CD14-positive monocyte (primary cell): ENCODE measurements at regions not wholly inside any gene's neighbourhood (a gene's known extent, or its start where the extent isn't known, plus 50 kb on each side); places are given as distances from the start of the nearest gene placed in this dataset.
A peak's percentile ranks its signal among the peaks of the same experiment; 100 is the strongest.

ENCODE experiments used
- DNase-seq, 3 donors: peaks; one replicate each; pipeline ENCODE4 v3.0.0-alpha.2; 2011 to 2022
- H2AFZ ChIP-seq: 2 replicates; pipeline ENCODE4 v1.6.0; 2012; ENCODE audit warnings: mild to moderate bottlenecking, low read depth, low read length, inconsistent platforms; ENCODE audit not compliant: insufficient read depth, poor library complexity, severe bottlenecking
- H3K27ac ChIP-seq, 2 donors: 1 replicate in 1 of 2; 2 replicates in 1 of 2; pipeline ENCODE4 v1.5.1; 2012 to 2013; ENCODE audit warnings: low read length in 2 of 2, control low read depth in 1 of 2, inconsistent platforms in 1 of 2, low read depth in 1 of 2, mild to moderate bottlenecking in 1 of 2
- H3K27me3 ChIP-seq, 2 donors: one replicate each; pipeline versions ENCODE4 v1.6.0 to v1.6.1; 2011 to 2013; ENCODE audit warnings: low read length in 2 of 2; ENCODE audit not compliant: control insufficient read depth in 2 of 2, insufficient read depth in 2 of 2
- H3K36me3 ChIP-seq, 2 donors: replicated peaks in 1 of 2; 1 replicate in 1 of 2; 2 replicates in 1 of 2; pipeline versions ENCODE4 v1.5.1 to v1.6.1; 2012 to 2013; ENCODE audit warnings: low read length in 2 of 2, control low read depth in 1 of 2, inconsistent platforms in 1 of 2, mild to moderate bottlenecking in 1 of 2; ENCODE audit not compliant: insufficient read depth in 2 of 2, control insufficient read depth in 1 of 2
- H3K4me1 ChIP-seq, 2 donors: 1 replicate in 1 of 2; 2 replicates in 1 of 2; pipeline versions ENCODE4 v1.5.1 to v1.6.1; 2012 to 2013; ENCODE audit warnings: low read length in 2 of 2, control low read depth in 1 of 2, inconsistent platforms in 1 of 2, mild to moderate bottlenecking in 1 of 2, moderate library complexity in 1 of 2; ENCODE audit not compliant: insufficient read depth in 2 of 2, control insufficient read depth in 1 of 2
- H3K4me2 ChIP-seq: replicated peaks from 2 replicates; pipeline ENCODE3; 2012; ENCODE audit warnings: low read length, moderate library complexity, mild to moderate bottlenecking; ENCODE audit not compliant: poor library complexity, severe bottlenecking; ENCODE audit errors: extremely low read depth
- H3K4me3 ChIP-seq, 3 experiments: fragments of 200-600 bp in 1 of 3; sonication (generic) in 1 of 3; replicated peaks in 1 of 3; 1 replicate in 2 of 3; 2 replicates in 1 of 3; pipeline ENCODE4 v1.5.1; 2011 to 2013; ENCODE audit warnings: low read length in 3 of 3, mild to moderate bottlenecking in 3 of 3, control low read depth in 2 of 3, low read depth in 2 of 3, inconsistent platforms in 1 of 3, moderate library complexity in 1 of 3
- H3K79me2 ChIP-seq: 2 replicates; pipeline ENCODE4 v1.6.0; 2012; ENCODE audit warnings: mild to moderate bottlenecking, control low read depth, inconsistent platforms, low read length, moderate library complexity; ENCODE audit not compliant: insufficient read depth
- H3K9ac ChIP-seq: 2 replicates; pipeline ENCODE4 v1.6.0; 2017; ENCODE audit warnings: low read length, mild to moderate bottlenecking; ENCODE audit not compliant: insufficient read depth, poor library complexity, severe bottlenecking
- H3K9me3 ChIP-seq, 2 donors: replicated peaks in 1 of 2; 1 replicate in 1 of 2; 2 replicates in 1 of 2; pipeline versions ENCODE4 v1.5.1 to v1.6.1; 2012 to 2013; ENCODE audit warnings: low read length in 2 of 2, control low read depth in 1 of 2; ENCODE audit not compliant: control insufficient read depth in 1 of 2, insufficient read depth in 1 of 2
- H4K20me1 ChIP-seq: 2 replicates; pipeline ENCODE4 v1.6.0; 2012; ENCODE audit warnings: mild to moderate bottlenecking, low read length, control low read depth, moderate library complexity; ENCODE audit not compliant: insufficient read depth
- H3K27ac Mint-ChIP-seq, 7 donors: one replicate each; pipeline ENCODE4 v1.8.0; 2020; ENCODE audit warnings: mild to moderate bottlenecking in 7 of 7, mixed read lengths in 7 of 7, moderate library complexity in 6 of 7, inconsistent platforms in 2 of 7
- H3K27me3 Mint-ChIP-seq, 3 donors: one replicate each; pipeline ENCODE4 v1.8.0; 2021 to 2022; ENCODE audit warnings: low read depth in 3 of 3, mild to moderate bottlenecking in 3 of 3, mixed read lengths in 3 of 3, moderate library complexity in 3 of 3, inconsistent platforms in 1 of 3
- H3K36me3 Mint-ChIP-seq, 2 donors: one replicate each; pipeline ENCODE4 v1.8.0; 2020; ENCODE audit warnings: mixed read lengths in 2 of 2, inconsistent platforms in 1 of 2, mild to moderate bottlenecking in 1 of 2
- H3K4me1 Mint-ChIP-seq: one replicate; pipeline ENCODE4 v1.8.0; 2020; ENCODE audit warnings: mild to moderate bottlenecking, mixed read lengths
- H3K4me3 Mint-ChIP-seq, 2 donors: one replicate each; pipeline ENCODE4 v1.8.0; 2020; ENCODE audit warnings: mild to moderate bottlenecking in 2 of 2, mixed read lengths in 2 of 2, moderate library complexity in 1 of 2
- H3K9me3 Mint-ChIP-seq, 7 donors: one replicate each; pipeline ENCODE4 v1.8.0; 2020 to 2022; ENCODE audit warnings: mixed read lengths in 7 of 7, mild to moderate bottlenecking in 6 of 7, moderate library complexity in 6 of 7, inconsistent platforms in 2 of 7
- WGBS: methylation state at CpG from one replicate; pipeline ENCODE4 v1.1.5; 2013; ENCODE audit warnings: missing lambda C conversion rate; ENCODE audit not compliant: insufficient coverage; 5-methylcytosine and 5-hydroxymethylcytosine counted together
- intact Hi-C, 2 donors: fragments of 100-400 bp; cut with micrococcal nuclease; formaldehyde crosslinking; loops; one replicate each; pipeline versions ENCODE4 v1.15.0 to v1.15.1; 2023
- TF ChIP-seq, protein P1 (sequence below): fragments of 200-600 bp; IDR thresholded peaks from one replicate; pipeline ENCODE4 v1.8.0; 2022; ENCODE audit warnings: antibody characterized with exemption, mild to moderate bottlenecking

DNA sequence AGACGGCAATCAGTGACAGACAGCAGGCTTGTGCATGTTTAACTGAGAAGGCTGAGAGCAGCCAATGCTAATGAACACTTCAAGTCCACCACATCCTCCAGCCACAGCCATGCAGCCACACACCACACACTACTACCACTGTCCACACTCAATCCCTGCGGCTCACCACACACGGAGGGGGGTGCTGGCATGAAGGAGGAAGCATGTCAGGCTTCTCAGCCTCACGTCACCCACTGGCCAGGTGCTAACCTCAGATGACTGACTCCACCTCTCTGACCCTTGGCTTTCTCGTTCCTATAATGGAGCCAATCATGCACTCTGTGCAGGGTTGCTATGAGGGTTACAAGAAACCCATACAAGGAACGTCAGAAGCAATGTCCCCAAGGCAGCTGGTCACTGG lies 165.4 kb upstream of the RNF32 start:
- Histone ChIP-seq H4K20me1 (no peaks in the 10 kb centered on the region), H3K4me1 (peaks cover 8 to 9% of the 10 kb centered on the region in 2 donors), H3K27me3 (no peaks in the 10 kb centered on the region), H3K4me3 (no peak overlapping the region), H3K36me3 (no peaks in the 10 kb centered on the region), H3K79me2 (no peaks in the 10 kb centered on the region), H3K9ac (no peak overlapping the region), H2AFZ (no peak overlapping the region), H3K9me3 (no peaks in the 10 kb centered on the region), H3K4me2 (no peak overlapping the region), H3K27ac (no peak overlapping the region)
- no peak overlapping the region for H3K4me3 Mint-ChIP-seq
- peaks cover 16% of the 10 kb centered on the region for H3K4me1 Mint-ChIP-seq
- no peak for DNase-seq
- WGBS, result 81% methylated on average over 2 of the region's 6 CpGs
- peaks cover 9 to 14% (median 14%) of the 10 kb centered on the region in 3 donors for H3K27me3 Mint-ChIP-seq
- TF ChIP-seq, protein P1, sequence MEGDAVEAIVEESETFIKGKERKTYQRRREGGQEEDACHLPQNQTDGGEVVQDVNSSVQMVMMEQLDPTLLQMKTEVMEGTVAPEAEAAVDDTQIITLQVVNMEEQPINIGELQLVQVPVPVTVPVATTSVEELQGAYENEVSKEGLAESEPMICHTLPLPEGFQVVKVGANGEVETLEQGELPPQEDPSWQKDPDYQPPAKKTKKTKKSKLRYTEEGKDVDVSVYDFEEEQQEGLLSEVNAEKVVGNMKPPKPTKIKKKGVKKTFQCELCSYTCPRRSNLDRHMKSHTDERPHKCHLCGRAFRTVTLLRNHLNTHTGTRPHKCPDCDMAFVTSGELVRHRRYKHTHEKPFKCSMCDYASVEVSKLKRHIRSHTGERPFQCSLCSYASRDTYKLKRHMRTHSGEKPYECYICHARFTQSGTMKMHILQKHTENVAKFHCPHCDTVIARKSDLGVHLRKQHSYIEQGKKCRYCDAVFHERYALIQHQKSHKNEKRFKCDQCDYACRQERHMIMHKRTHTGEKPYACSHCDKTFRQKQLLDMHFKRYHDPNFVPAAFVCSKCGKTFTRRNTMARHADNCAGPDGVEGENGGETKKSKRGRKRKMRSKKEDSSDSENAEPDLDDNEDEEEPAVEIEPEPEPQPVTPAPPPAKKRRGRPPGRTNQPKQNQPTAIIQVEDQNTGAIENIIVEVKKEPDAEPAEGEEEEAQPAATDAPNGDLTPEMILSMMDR, result no peak
- H3K36me3 Mint-ChIP-seq, result no peaks in the 10 kb centered on the region
- H3K27ac Mint-ChIP-seq, result no peak overlapping the region
- intact Hi-C loops, result loop anchor here in 1 of 2 donors (10.0 kb wide), 1 partner anchor 680 kb away; no protein-coding TSS in a partner anchor
- H3K9me3 Mint-ChIP-seq, result peaks cover 0 to 5% (median 1%) of the 10 kb centered on the region in 7 donors

DNA sequence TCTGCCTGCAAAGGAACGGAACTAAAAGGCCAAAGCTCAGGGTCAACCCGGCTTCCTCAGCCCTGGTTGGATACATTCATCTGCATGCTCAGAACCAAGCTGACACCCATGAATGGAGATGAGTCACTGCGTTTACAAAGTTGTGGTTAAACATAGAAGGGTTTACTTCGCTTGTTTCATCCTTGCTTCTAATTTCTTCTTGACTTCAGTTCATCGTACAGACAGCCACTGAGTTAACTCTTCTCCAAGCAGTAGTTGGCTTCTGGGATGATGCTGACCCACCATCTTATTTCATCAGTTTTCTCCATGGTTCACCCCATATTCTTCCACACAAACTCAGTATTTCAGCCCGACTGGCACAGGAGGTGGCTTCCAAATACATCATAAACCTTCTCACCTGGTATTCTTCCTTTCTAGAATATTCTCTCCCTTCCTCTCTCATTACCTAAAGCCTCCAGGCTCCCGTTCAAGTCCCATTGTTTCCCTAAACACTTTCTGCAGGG lies 166.3 kb upstream of the RNF32 start:
- no peak overlapping the region for H3K4me3 ChIP-seq
- no peak overlapping the region for H3K27ac ChIP-seq
- no peaks in the 10 kb centered on the region for H3K27me3 ChIP-seq
- 79% methylated on average over 5 of the region's 7 CpGs for WGBS
- Mint-ChIP-seq H3K36me3 (no peaks in the 10 kb centered on the region), H3K27me3 (peaks cover 10 to 14% (median 12%) of the 10 kb centered on the region in 3 donors), H3K27ac (no peak overlapping the region), H3K4me1 (peaks cover 11% of the 10 kb centered on the region), H3K9me3 (peaks cover 0 to 5% (median 0%) of the 10 kb centered on the region in 7 donors), H3K4me3 (no peak overlapping the region)
- H3K9ac ChIP-seq, result no peak overlapping the region
- no peak overlapping the region for H2AFZ ChIP-seq
- TF ChIP-seq, protein P1, result no peak
- no peaks in the 10 kb centered on the region for H4K20me1 ChIP-seq
- H3K36me3 ChIP-seq, result no peaks in the 10 kb centered on the region
- intact Hi-C loops, result loop anchor here in 1 of 2 donors (10.0 kb wide), 1 partner anchor 679 kb away; no protein-coding TSS in a partner anchor
- H3K9me3 ChIP-seq, result no peaks in the 10 kb centered on the region
- no peak overlapping the region for H3K4me2 ChIP-seq
- H3K79me2 ChIP-seq, result no peaks in the 10 kb centered on the region
- H3K4me1 ChIP-seq, result peaks cover 0 to 3% of the 10 kb centered on the region in 2 donors
- peak in 2 of 3 donors; percentile 1 to 11 for DNase-seq
